Naive thymus-derived CD4-positive, alpha-beta T cell (primary cell): ENCODE measurements at regions not wholly inside any gene's neighbourhood (a gene's known extent, or its start where the extent isn't known, plus 50 kb on each side); places are given as distances from the start of the nearest gene placed in this dataset.

Experiments used
- ATAC-seq: fragments of 150-1000 bp; cut with Tn5 transposase; 2 replicates; pipeline ENCODE4 v1.10.0; 2021; ENCODE audit warnings: mild to moderate bottlenecking, moderate library complexity
- CTCF ChIA-PET: fragments of 350-600 bp; sonication (Branson Sonifier 250); formaldehyde crosslinking; loops from one replicate; lab custom pipeline; 2021; ENCODE audit warnings: antibody characterized with exemption; lab: Charles Lee
- POLR2A ChIA-PET: fragments of 350-600 bp; sonication (Branson Sonifier 250); formaldehyde crosslinking; loops from one replicate; lab custom pipeline; 2021; ENCODE audit warnings: antibody characterized with exemption, inconsistent platforms; lab: Charles Lee
- DNase-seq, 9 donors: peaks; one replicate each; pipeline versions ENCODE4 v3.0.0 to v3.0.0-alpha.2; 2020 to 2022; ENCODE audit warnings: mixed read lengths in 1 of 9
- H3K27ac ChIP-seq: one replicate; pipeline ENCODE4 v1.7.0; 2013; ENCODE audit warnings: mild to moderate bottlenecking, low read depth, low read length, moderate library complexity
- H3K27me3 ChIP-seq, 2 donors: one replicate each; pipeline ENCODE4 v1.7.0; 2013; ENCODE audit warnings: low read length in 2 of 2, mild to moderate bottlenecking in 2 of 2, moderate library complexity in 2 of 2; ENCODE audit not compliant: control insufficient read depth in 2 of 2, insufficient read depth in 2 of 2
- H3K36me3 ChIP-seq, 3 experiments: 1 replicate in 2 of 3; 2 replicates in 1 of 3; pipeline ENCODE4 v1.7.0; 2013; ENCODE audit warnings: low read length in 3 of 3, mild to moderate bottlenecking in 3 of 3, moderate library complexity in 1 of 3; ENCODE audit not compliant: insufficient read depth in 3 of 3, control insufficient read depth in 2 of 3
- H3K4me1 ChIP-seq, 2 donors: one replicate each; pipeline ENCODE4 v1.7.0; 2013; ENCODE audit warnings: low read length in 2 of 2, mild to moderate bottlenecking in 2 of 2, moderate library complexity in 1 of 2; ENCODE audit not compliant: control insufficient read depth in 2 of 2, insufficient read depth in 2 of 2
- H3K4me3 ChIP-seq: 2 replicates; pipeline ENCODE4 v1.7.0; 2013; ENCODE audit warnings: mild to moderate bottlenecking, low read length
- H3K9me3 ChIP-seq, 3 experiments: 1 replicate in 2 of 3; 2 replicates in 1 of 3; pipeline ENCODE4 v1.7.0; 2013; ENCODE audit warnings: low read length in 3 of 3; ENCODE audit not compliant: control insufficient read depth in 2 of 3
- H3K27ac Mint-ChIP-seq, 9 donors: one replicate each; pipeline ENCODE4 v1.8.0; 2020 to 2022; ENCODE audit warnings: mixed read lengths in 9 of 9, mild to moderate bottlenecking in 8 of 9, moderate library complexity in 5 of 9, inconsistent platforms in 2 of 9
- H3K27me3 Mint-ChIP-seq, 5 donors: one replicate each; pipeline ENCODE4 v1.8.0; 2021 to 2022; ENCODE audit warnings: mixed read lengths in 5 of 5, mild to moderate bottlenecking in 1 of 5
- H3K36me3 Mint-ChIP-seq, 5 donors: one replicate each; pipeline ENCODE4 v1.8.0; 2020 to 2022; ENCODE audit warnings: mixed read lengths in 5 of 5, mild to moderate bottlenecking in 3 of 5, inconsistent platforms in 1 of 5
- H3K4me1 Mint-ChIP-seq, 7 donors: one replicate each; pipeline ENCODE4 v1.8.0; 2020 to 2022; ENCODE audit warnings: mixed read lengths in 7 of 7, mild to moderate bottlenecking in 3 of 7, inconsistent platforms in 1 of 7
- H3K4me3 Mint-ChIP-seq, 10 donors: one replicate each; pipeline ENCODE4 v1.8.0; 2020 to 2022; ENCODE audit warnings: mild to moderate bottlenecking in 10 of 10, mixed read lengths in 10 of 10, moderate library complexity in 6 of 10, inconsistent platforms in 2 of 10
- H3K9me3 Mint-ChIP-seq, 11 donors: one replicate each; pipeline ENCODE4 v1.8.0; 2020 to 2022; ENCODE audit warnings: mixed read lengths in 11 of 11, mild to moderate bottlenecking in 4 of 11, inconsistent platforms in 1 of 11, moderate library complexity in 1 of 11
- intact Hi-C, 2 donors: fragments of 100-400 bp; cut with micrococcal nuclease; formaldehyde crosslinking; loops; one replicate each; pipeline ENCODE4 v1.15.1; 2023

GRCh38 chr12:24500831-24501230 lies 448.1 kb downstream of the BCAT1 start:
- intact Hi-C loops = no loop called here
- POLR2A ChIA-PET = no interaction called here
- peaks cover 0 to 14% (median 5%) of the 10 kb centered on the region in 11 donors for H3K9me3 Mint-ChIP-seq

GRCh38 chr12:24500421-24500820 lies 448.5 kb downstream of the BCAT1 start:
- no peak overlapping the region for H3K4me3 ChIP-seq
- H3K4me1 ChIP-seq = no peaks in the 10 kb centered on the region
- H3K4me1 Mint-ChIP-seq = no peaks in the 10 kb centered on the region
- H3K9me3 ChIP-seq = no peaks in the 10 kb centered on the region
- CTCF ChIA-PET = no interaction called here
- peaks cover 0 to 4% (median 0%) of the 10 kb centered on the region in 5 donors for H3K27me3 Mint-ChIP-seq
- H3K27ac ChIP-seq = no peak overlapping the region
- POLR2A ChIA-PET = no interaction called here
- H3K4me3 Mint-ChIP-seq = no peak overlapping the region
- peaks cover 0 to 14% (median 5%) of the 10 kb centered on the region in 11 donors for H3K9me3 Mint-ChIP-seq
- ATAC-seq (no peak), DNase-seq (no peak)
- no peak overlapping the region for H3K27ac Mint-ChIP-seq
- H3K36me3 Mint-ChIP-seq = no peaks in the 10 kb centered on the region
- intact Hi-C loops = no loop called here
- no peaks in the 10 kb centered on the region for H3K36me3 ChIP-seq
- no peaks in the 10 kb centered on the region for H3K27me3 ChIP-seq

More at GRCh38 chr12:24500831-24501230, 448.1 kb downstream of the BCAT1 start:
- H3K4me1 ChIP-seq = no peaks in the 10 kb centered on the region
- Mint-ChIP-seq H3K27me3 (peaks cover 0 to 4% (median 0%) of the 10 kb centered on the region in 5 donors), H3K4me3 (no peak overlapping the region), H3K27ac (no peak overlapping the region), H3K36me3 (no peaks in the 10 kb centered on the region), H3K4me1 (no peaks in the 10 kb centered on the region)
- H3K36me3 ChIP-seq = no peaks in the 10 kb centered on the region
- H3K4me3 ChIP-seq = no peak overlapping the region
- CTCF ChIA-PET = no interaction called here
- no peak for ATAC-seq
- no peaks in the 10 kb centered on the region for H3K27me3 ChIP-seq
- no peaks in the 10 kb centered on the region for H3K9me3 ChIP-seq
- H3K27ac ChIP-seq = no peak overlapping the region
- DNase-seq = no peak

GRCh38 chr12:24499151-24500146 lies 449.5 kb downstream of the BCAT1 start:
- ATAC-seq (no peak), DNase-seq (no peak)
- Histone ChIP-seq H3K36me3 (no peaks in the 10 kb centered on the region), H3K27ac (no peak overlapping the region), H3K4me1 (no peaks in the 10 kb centered on the region), H3K27me3 (no peaks in the 10 kb centered on the region), H3K4me3 (no peak overlapping the region), H3K9me3 (no peaks in the 10 kb centered on the region)
- Mint-ChIP-seq H3K27me3 (peaks cover 0 to 4% (median 0%) of the 10 kb centered on the region in 5 donors), H3K4me3 (no peak overlapping the region), H3K4me1 (no peaks in the 10 kb centered on the region), H3K27ac (no peak overlapping the region), H3K36me3 (no peaks in the 10 kb centered on the region), H3K9me3 (peaks cover 0 to 14% (median 4%) of the 10 kb centered on the region in 11 donors)
- CTCF ChIA-PET = no interaction called here
- POLR2A ChIA-PET = no interaction called here
- intact Hi-C loops = no loop called here

- ChIA-PET CTCF (no interaction called here), POLR2A (no interaction called here)
- peaks cover 0 to 1% (median 0%) of the 10 kb centered on the region in 7 donors for H3K4me1 Mint-ChIP-seq
Measured at GRCh38 chr12:24496755-24497154, 452.1 kb downstream of the BCAT1 start.

GRCh38 chr12:24494401-24494800 lies 454.5 kb downstream of the BCAT1 start:
- no peak overlapping the region for H3K4me3 Mint-ChIP-seq
- intact Hi-C loops = no loop called here
- DNase-seq = no peak
- no peak for ATAC-seq
- H3K36me3 ChIP-seq = no peaks in the 10 kb centered on the region
- H3K27ac ChIP-seq = no peak overlapping the region
- no peaks in the 10 kb centered on the region for H3K27me3 ChIP-seq
- no peaks in the 10 kb centered on the region for H3K36me3 Mint-ChIP-seq
- no peaks in the 10 kb centered on the region for H3K4me1 ChIP-seq
- ChIA-PET CTCF (no interaction called here), POLR2A (no interaction called here)
- no peak overlapping the region for H3K27ac Mint-ChIP-seq
- peaks cover 0 to 5% (median 0%) of the 10 kb centered on the region in 11 donors for H3K9me3 Mint-ChIP-seq
- no peak overlapping the region for H3K4me3 ChIP-seq
- H3K27me3 Mint-ChIP-seq = no peaks in the 10 kb centered on the region
- H3K9me3 ChIP-seq = no peaks in the 10 kb centered on the region
- peaks cover 0 to 1% (median 0%) of the 10 kb centered on the region in 7 donors for H3K4me1 Mint-ChIP-seq

More at GRCh38 chr12:24496755-24497154, 452.1 kb downstream of the BCAT1 start:
- no peaks in the 10 kb centered on the region for H3K9me3 ChIP-seq
- H3K4me1 ChIP-seq = no peaks in the 10 kb centered on the region
- H3K36me3 ChIP-seq = no peaks in the 10 kb centered on the region
- Mint-ChIP-seq H3K9me3 (peaks cover 0 to 8% (median 0%) of the 10 kb centered on the region in 11 donors), H3K36me3 (no peaks in the 10 kb centered on the region), H3K27me3 (peaks cover 0 to 4% (median 0%) of the 10 kb centered on the region in 5 donors), H3K4me3 (no peak overlapping the region), H3K27ac (no peak overlapping the region)
- DNase-seq = no peak
- intact Hi-C loops = no loop called here
- H3K27ac ChIP-seq = no peak overlapping the region
- H3K4me3 ChIP-seq = no peak overlapping the region
- ATAC-seq = no peak
- H3K27me3 ChIP-seq = no peaks in the 10 kb centered on the region

- no peak overlapping the region for H3K27ac Mint-ChIP-seq
- H3K9me3 Mint-ChIP-seq = peaks cover 0 to 2% (median 0%) of the 10 kb centered on the region in 11 donors
- ATAC-seq = no peak
- H3K9me3 ChIP-seq = no peaks in the 10 kb centered on the region
- peaks cover 0 to 1% (median 0%) of the 10 kb centered on the region in 7 donors for H3K4me1 Mint-ChIP-seq
- H3K4me1 ChIP-seq = no peaks in the 10 kb centered on the region
- no peaks in the 10 kb centered on the region for H3K27me3 Mint-ChIP-seq
- H3K36me3 ChIP-seq = no peaks in the 10 kb centered on the region
- ChIA-PET POLR2A (no interaction called here), CTCF (no interaction called here)
- no peak overlapping the region for H3K27ac ChIP-seq
- no peak overlapping the region for H3K4me3 Mint-ChIP-seq
- H3K4me3 ChIP-seq = no peak overlapping the region
- DNase-seq = no peak
- H3K36me3 Mint-ChIP-seq = no peaks in the 10 kb centered on the region
- no peaks in the 10 kb centered on the region for H3K27me3 ChIP-seq
- intact Hi-C loops = no loop called here
Measured at GRCh38 chr12:24491968-24492367, 456.9 kb downstream of the BCAT1 start.
